Inferior parietal cortex (tissue), 1 donor: ENCODE measurements at regions not wholly inside any gene's neighbourhood (a gene's known extent, or its start where the extent isn't known, plus 50 kb on each side); places are given as distances from the start of the nearest gene placed in this dataset.
A peak's percentile ranks its signal among the peaks of the same experiment; 100 is the strongest.
"Not testable (repeated sequence)": the region's sequence is repeated elsewhere in the genome, so short reads cannot be mapped to it uniquely, and the experiment has no call there.

Experiments
- DNase-seq: peaks from one replicate; pipeline ENCODE4 v3.0.0-alpha.2; 2016; ENCODE audit errors: extremely low spot score

GRCh38 chr14:88929656-88930436 lies 105.4 kb downstream of the TTC8 start:
- no peak for DNase-seq

- no peak for DNase-seq
Observed at GRCh38 chr14:88931321-88932110, 107.1 kb downstream of the TTC8 start.

- peak; percentile 15 for DNase-seq
Observed at GRCh38 chr14:88933191-88933590, 108.7 kb downstream of the TTC8 start.

- DNase-seq, result no peak
Observed at GRCh38 chr14:88934351-88934806, 109.9 kb downstream of the TTC8 start.

- DNase-seq, result no peak
Observed at GRCh38 chr14:88935083-88935482, 110.6 kb downstream of the TTC8 start.

- no peak for DNase-seq
Observed at GRCh38 chr14:88937706-88938105, 113.3 kb downstream of the TTC8 start.

GRCh38 chr14:88940671-88941070 lies 116.2 kb downstream of the TTC8 start:
- no peak for DNase-seq

GRCh38 chr14:88941414-88941813 lies 117.0 kb downstream of the TTC8 start:
- no peak for DNase-seq

- DNase-seq, result peak; percentile 15
Observed at GRCh38 chr14:88947646-88948598, 123.5 kb downstream of the TTC8 start.

- no peak for DNase-seq
Observed at GRCh38 chr14:88950069-88950468, 125.6 kb downstream of the TTC8 start.

GRCh38 chr14:88951370-88951769 lies 126.9 kb downstream of the TTC8 start:
- no peak for DNase-seq

- DNase-seq, result peak; percentile 17
Observed at GRCh38 chr14:88952901-88953300, 128.4 kb downstream of the TTC8 start.

GRCh38 chr14:88955455-88955854 lies 131.0 kb downstream of the TTC8 start:
- peak; percentile 55 for DNase-seq

GRCh38 chr14:88960496-88960895 lies 136.0 kb downstream of the TTC8 start:
- no peak for DNase-seq

GRCh38 chr14:88961214-88961613 lies 136.8 kb downstream of the TTC8 start:
- DNase-seq, result peak; percentile 53

- DNase-seq, result no peak
Observed at GRCh38 chr14:88962356-88962755, 137.9 kb downstream of the TTC8 start.

GRCh38 chr14:88967299-88967698 lies 142.8 kb downstream of the TTC8 start:
- DNase-seq, result no peak

GRCh38 chr14:88975043-88975830 lies 150.8 kb downstream of the TTC8 start:
- no peak for DNase-seq

- DNase-seq, result no peak
Observed at GRCh38 chr14:88975926-88976325, 151.5 kb downstream of the TTC8 start.

GRCh38 chr14:88980907-88981306 lies 156.5 kb downstream of the TTC8 start:
- DNase-seq, result not testable (repeated sequence)

- DNase-seq, result no peak
Observed at GRCh38 chr14:88981948-88982347, 157.5 kb downstream of the TTC8 start.
